ENCODE measurements at regions not wholly inside any gene's neighbourhood (a gene's known extent, or its start where the extent isn't known, plus 50 kb on each side); places are given as distances from the start of the nearest gene placed in this dataset.

- Histone ChIP-seq H3K4me2 (ENCODE audit: control insufficient read depth, insufficient read depth) (no peak overlapping the region), H3K4me3 (no peak overlapping the region), H3K4me1 (ENCODE audit: control insufficient read depth, insufficient read depth, low read length) (no peaks in the 10 kb centered on the region), H3K27me3 (replicated peaks in 1 of 2; ENCODE audit: control insufficient read depth in 2 of 2, insufficient read depth in 2 of 2, low read length in 1 of 2) (no peaks in the 10 kb centered on the region), H3K9ac (ENCODE audit: control insufficient read depth, insufficient read depth, low read length) (no peak overlapping the region), H3K9me3 (replicated peaks; ENCODE audit: control insufficient read depth, insufficient read depth, low read length) (no peaks in the 10 kb centered on the region; the same call in 2 of the 3 replicates), H3K79me2 (ENCODE audit: control insufficient read depth, insufficient read depth, low read length) (no peaks in the 10 kb centered on the region), H3K27ac (ENCODE audit: control insufficient read depth, insufficient read depth) (no peak overlapping the region), H2AFZ (ENCODE audit: control insufficient read depth, low read depth, low read length) (no peak overlapping the region), H4K20me1 (ENCODE audit: control insufficient read depth, insufficient read depth) (no peaks in the 10 kb centered on the region), H3K36me3 (ENCODE audit: control insufficient read depth in 2 of 2, insufficient read depth in 2 of 2, low read length in 1 of 2) (no peaks in the 10 kb centered on the region)
- ChIA-PET CTCF (no interaction called here), SMC1A (ENCODE audit: uncharacterized antibody, unreplicated experiment) (interaction anchor here (0.5 kb wide), 1 partner anchor 67 kb away, joined by 3 read pairs; no protein-coding TSS in a partner anchor), POLR2A (no interaction called here), RAD21 (ENCODE audit: unreplicated experiment) (no interaction called here)
- DNase-seq (ENCODE audit: low read depth, low spot score) (no peak), FAIRE-seq (no peak), ATAC-seq (no peak)
- in situ Hi-C loops (cut with MboI) (no loop called here), intact Hi-C loops (cut with micrococcal nuclease; ENCODE audit: unreplicated experiment) (no loop called here)
- TF ChIP-seq CHD2 (IDR thresholded peaks at IDR 0.05; ENCODE audit: borderline replicate concordance, low read depth, low read length), result no peak
- no peak for TF ChIP-seq MEF2B (IDR thresholded peaks at IDR 0.05; ENCODE audit: partially characterized antibody, poor library complexity, severe bottlenecking)
- TF ChIP-seq NR2C1 (IDR thresholded peaks at IDR 0.05), result no peak
- no peak for TF ChIP-seq NFYB (IDR thresholded peaks at IDR 0.05; ENCODE audit: insufficient read depth, low read depth, low read length)
- no peak for TF ChIP-seq POU2F2 (IDR thresholded peaks at IDR 0.05; ENCODE audit: borderline replicate concordance, low read depth, low read length)
- TF ChIP-seq ZZZ3 (IDR thresholded peaks at IDR 0.05; ENCODE audit: control insufficient read depth, insufficient read length, low read depth), result no peak
- no peak for TF ChIP-seq MTA2 (IDR thresholded peaks at IDR 0.05; ENCODE audit: low read depth)
- TF ChIP-seq USF2 (IDR thresholded peaks at IDR 0.05; ENCODE audit: borderline replicate concordance, low read depth, low read length), result no peak
- TF ChIP-seq ZNF384 (IDR thresholded peaks at IDR 0.05; ENCODE audit: borderline replicate concordance, low read depth, low read length), result no peak
- TF ChIP-seq RCOR1 (conservative IDR thresholded peaks at IDR 0.05; ENCODE audit: low read depth, low read length), result no peak
- no peak for TF ChIP-seq RB1 (IDR thresholded peaks at IDR 0.05; ENCODE audit: borderline replicate concordance)
- no peak for TF ChIP-seq JUND (IDR thresholded peaks at IDR 0.05; ENCODE audit: low read depth, low read length)
- no peak for TF ChIP-seq SREBF2 (IDR thresholded peaks at IDR 0.05; ENCODE audit: low read length)
- 7% methylated on average over 1 of the region's 1 CpG for WGBS (ENCODE audit: insufficient coverage, insufficient replicate concordance, low lambda C conversion rate, missing lambda C conversion rate)
- BruUV-seq (replicated peaks), result no TSS peak
These were observed 126.1 kb upstream of the PITX1 start for GRCh38 chr5:135160036-135160675.
